BE2C (cell line): ENCODE measurements at regions not wholly inside any gene's neighbourhood (a gene's known extent, or its start where the extent isn't known, plus 50 kb on each side); places are given as distances from the start of the nearest gene placed in this dataset.

ENCODE experiments used
- DNase-seq: peaks from one replicate; pipeline ENCODE4 v3.0.0-alpha.2; 2020
- H3K27me3 ChIP-seq: fragments of 250-450 bp; sonication (Bioruptor Pico); 2 replicates; pipeline ENCODE4 v1.5.1; 2020; ENCODE audit warnings: mild to moderate bottlenecking
- H3K36me3 ChIP-seq: fragments of 250-450 bp; sonication (Bioruptor Pico); 2 replicates; pipeline ENCODE4 v1.5.1; 2020; ENCODE audit warnings: mild to moderate bottlenecking
- H3K4me1 ChIP-seq: fragments of 250-450 bp; sonication (Bioruptor Pico); 2 replicates; pipeline ENCODE4 v1.5.1; 2020
- H3K4me3 ChIP-seq: 2 replicates; pipeline ENCODE4 v1.5.1; 2011; ENCODE audit warnings: low read depth, low read length
- H3K9me3 ChIP-seq: fragments of 250-450 bp; sonication (Bioruptor Pico); 2 replicates; pipeline ENCODE4 v1.5.1; 2020
- TF ChIP-seq, protein P1 (sequence below): IDR thresholded peaks from 2 replicates; pipeline ENCODE4 v1.5.1; 2012; ENCODE audit warnings: mild to moderate bottlenecking, low read depth, low read length

DNA sequence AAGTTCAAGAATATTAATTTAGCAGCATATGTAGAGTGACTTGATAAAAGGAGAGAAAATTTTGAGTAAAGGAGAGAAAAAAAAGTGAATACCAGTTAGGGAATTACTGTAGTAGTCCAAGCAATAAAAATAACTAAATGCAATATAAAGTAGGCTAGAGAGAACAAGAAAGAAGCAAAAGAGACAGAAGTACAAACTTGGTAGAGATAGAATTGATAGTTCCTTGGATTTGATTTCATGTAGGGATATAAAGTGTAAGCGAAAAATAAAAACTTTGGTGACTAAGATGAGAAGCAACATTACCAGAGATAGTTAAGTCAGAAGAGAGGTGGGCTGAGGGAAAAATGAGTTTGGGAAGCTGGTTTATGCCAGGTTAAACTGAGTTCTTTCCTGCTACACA lies 252.4 kb downstream of the SEC23A start:
- Histone ChIP-seq H3K27me3 (no peaks in the 10 kb centered on the region), H3K9me3 (no peaks in the 10 kb centered on the region), H3K4me3 (no peak overlapping the region), H3K4me1 (peaks cover 10% of the 10 kb centered on the region), H3K36me3 (no peaks in the 10 kb centered on the region)
- TF ChIP-seq, protein P1, sequence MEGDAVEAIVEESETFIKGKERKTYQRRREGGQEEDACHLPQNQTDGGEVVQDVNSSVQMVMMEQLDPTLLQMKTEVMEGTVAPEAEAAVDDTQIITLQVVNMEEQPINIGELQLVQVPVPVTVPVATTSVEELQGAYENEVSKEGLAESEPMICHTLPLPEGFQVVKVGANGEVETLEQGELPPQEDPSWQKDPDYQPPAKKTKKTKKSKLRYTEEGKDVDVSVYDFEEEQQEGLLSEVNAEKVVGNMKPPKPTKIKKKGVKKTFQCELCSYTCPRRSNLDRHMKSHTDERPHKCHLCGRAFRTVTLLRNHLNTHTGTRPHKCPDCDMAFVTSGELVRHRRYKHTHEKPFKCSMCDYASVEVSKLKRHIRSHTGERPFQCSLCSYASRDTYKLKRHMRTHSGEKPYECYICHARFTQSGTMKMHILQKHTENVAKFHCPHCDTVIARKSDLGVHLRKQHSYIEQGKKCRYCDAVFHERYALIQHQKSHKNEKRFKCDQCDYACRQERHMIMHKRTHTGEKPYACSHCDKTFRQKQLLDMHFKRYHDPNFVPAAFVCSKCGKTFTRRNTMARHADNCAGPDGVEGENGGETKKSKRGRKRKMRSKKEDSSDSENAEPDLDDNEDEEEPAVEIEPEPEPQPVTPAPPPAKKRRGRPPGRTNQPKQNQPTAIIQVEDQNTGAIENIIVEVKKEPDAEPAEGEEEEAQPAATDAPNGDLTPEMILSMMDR = no peak
- no peak for DNase-seq

DNA sequence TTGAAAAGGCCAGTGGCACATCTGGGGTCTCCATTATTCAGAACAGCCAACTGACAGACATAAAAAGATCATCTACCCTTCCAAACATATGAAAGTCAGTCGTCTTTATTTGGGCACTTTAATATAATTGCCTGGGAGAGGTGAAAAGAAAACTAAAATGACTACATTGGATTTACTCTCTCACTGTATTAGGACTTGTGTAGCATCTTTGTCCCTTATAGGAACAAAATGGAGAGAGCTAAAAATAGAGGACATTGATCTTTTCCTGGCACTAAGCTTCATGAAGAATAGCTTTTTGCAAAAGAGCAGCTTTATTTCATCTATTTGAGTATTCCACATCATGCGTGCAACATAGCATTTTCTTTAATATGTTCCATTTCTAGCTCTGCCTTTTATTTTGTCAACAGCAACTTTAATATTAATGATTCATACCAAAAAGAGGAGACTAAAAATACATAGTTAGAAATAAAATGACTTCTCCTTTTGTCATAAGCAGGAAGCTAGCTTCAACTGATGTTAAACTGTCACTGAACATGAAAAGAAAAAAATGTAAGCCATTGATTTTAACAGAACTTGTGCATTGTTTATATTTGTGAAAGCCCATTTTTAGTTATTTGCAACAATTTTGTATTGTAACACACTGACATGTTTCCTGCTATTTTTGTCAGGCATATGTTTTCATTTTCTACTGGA lies 254.6 kb downstream of the SEC23A start:
- H3K9me3 ChIP-seq = no peaks in the 10 kb centered on the region
- H3K27me3 ChIP-seq = no peaks in the 10 kb centered on the region
- DNase-seq = no peak
- H3K4me1 ChIP-seq = peaks cover 4% of the 10 kb centered on the region; the same call in 1 of the 2 replicates
- H3K4me3 ChIP-seq = no peak overlapping the region
- no peaks in the 10 kb centered on the region for H3K36me3 ChIP-seq
- TF ChIP-seq, protein P1 = no peak

DNA sequence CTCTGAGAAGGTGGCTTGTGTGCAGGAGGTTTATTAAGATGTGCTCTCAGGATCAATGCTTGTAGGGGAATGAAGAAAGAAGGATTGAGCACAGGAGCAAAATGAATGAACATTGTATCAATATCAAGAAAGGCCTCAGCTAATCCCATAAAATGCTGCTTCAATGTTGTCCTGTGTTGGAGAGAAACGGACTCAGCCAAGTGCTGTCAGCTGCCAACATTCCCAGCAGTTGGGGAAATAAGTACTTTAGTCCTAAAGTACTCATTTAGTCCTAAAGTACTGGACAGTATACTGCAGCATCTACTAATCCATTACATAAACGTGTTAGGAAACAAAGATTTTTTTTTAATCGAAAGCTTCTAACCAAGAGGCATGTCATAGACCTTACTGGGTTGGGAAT lies 255.9 kb downstream of the SEC23A start:
- Histone ChIP-seq H3K27me3 (no peaks in the 10 kb centered on the region), H3K9me3 (no peaks in the 10 kb centered on the region), H3K4me1 (peaks cover 6% of the 10 kb centered on the region), H3K36me3 (no peaks in the 10 kb centered on the region), H3K4me3 (no peak overlapping the region)
- TF ChIP-seq, protein P1 = no peak
- DNase-seq = no peak

DNA sequence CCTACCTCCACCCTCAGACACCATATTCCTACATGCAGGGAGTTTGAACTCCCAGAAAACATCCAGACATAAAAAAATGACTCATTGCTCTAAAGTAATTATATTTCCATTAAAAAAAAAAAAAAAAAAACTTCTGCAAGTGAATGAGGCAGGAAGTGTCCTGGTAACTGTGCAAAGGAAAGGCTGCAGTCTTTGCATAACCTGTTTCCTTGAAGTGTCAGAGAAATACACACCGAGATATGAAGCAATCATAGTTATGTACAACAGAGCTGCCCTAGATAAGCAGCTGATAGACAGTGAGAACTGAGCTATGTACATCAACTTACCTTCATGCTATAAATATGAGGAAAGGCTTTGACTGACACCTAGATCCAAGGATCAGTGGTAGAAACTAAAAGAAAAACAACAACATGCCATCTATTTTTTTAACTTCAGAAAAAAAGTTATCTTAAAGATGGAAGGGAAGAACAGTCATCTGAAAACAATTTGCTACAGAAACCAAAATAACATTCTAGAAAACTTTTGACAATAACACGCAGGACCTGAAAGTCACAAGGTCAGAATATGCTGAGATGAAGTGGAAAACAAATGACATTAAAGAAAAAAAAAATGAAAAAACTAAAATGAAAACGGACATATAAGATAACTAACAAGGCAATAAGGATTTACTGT lies 263.2 kb downstream of the SEC23A start:
- Histone ChIP-seq H3K9me3 (no peaks in the 10 kb centered on the region), H3K36me3 (peaks cover 5% of the 10 kb centered on the region; the same call in 1 of the 2 replicates), H3K4me1 (peaks cover 20% of the 10 kb centered on the region), H3K27me3 (no peaks in the 10 kb centered on the region), H3K4me3 (no peak overlapping the region)
- TF ChIP-seq, protein P1 = no peak
- peak; percentile 29 for DNase-seq

DNA sequence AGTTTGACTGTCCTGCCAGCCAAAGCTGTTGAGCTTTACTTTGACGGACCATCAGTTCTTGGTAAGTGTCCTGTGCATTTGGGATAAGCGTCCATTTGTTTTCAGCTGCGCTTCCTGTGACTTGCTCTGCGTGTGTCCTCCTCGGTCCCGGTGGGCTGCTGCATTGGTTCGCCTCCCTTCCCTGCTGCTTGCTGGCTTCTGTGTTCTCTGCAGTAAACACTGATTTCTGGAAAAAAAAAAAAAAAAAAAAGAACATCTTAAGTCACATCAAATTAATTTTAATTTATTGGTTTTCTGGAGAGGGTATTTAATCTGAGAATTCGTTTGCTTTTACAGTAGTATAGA lies 264.1 kb downstream of the SEC23A start:
- no peak for DNase-seq

More for the DNA sequence above, 264.1 kb downstream of the SEC23A start:
- Histone ChIP-seq H3K9me3 (no peaks in the 10 kb centered on the region), H3K4me1 (peaks cover 20% of the 10 kb centered on the region), H3K36me3 (peaks cover 5% of the 10 kb centered on the region; the same call in 1 of the 2 replicates), H3K27me3 (no peaks in the 10 kb centered on the region), H3K4me3 (no peak overlapping the region)
- TF ChIP-seq, protein P1 = no peak
